ENCODE measurements at regions not wholly inside any gene's neighbourhood (a gene's known extent, or its start where the extent isn't known, plus 50 kb on each side); places are given as distances from the start of the nearest gene placed in this dataset.

- TF ChIP-seq CTCF (IDR thresholded peaks at IDR 0.05 in 8 of 11, conservative IDR thresholded peaks at IDR 0.05 in 3 of 11) (no peak), POLR2A (IDR thresholded peaks at IDR 0.05) (no peak), POLR2AphosphoS5 (IDR thresholded peaks at IDR 0.05) (no peak)
- Histone ChIP-seq H3K4me3 (no peak overlapping the region), H3K4me1 (no peaks in the 10 kb centered on the region), H3K36me3 (no peaks in the 10 kb centered on the region), H3K27me3 (replicated peaks in 1 of 7) (no peaks in the 10 kb centered on the region), H3K9me3 (no peaks in the 10 kb centered on the region), H3K27ac (no peak overlapping the region)
- 88 to 100% (median 92%) methylated on average over 1 of the region's 1 CpG for WGBS, 5 donors
- no peak for DNase-seq
- intact Hi-C loops (cut with DNase I; ENCODE audit: low total_unique reads), result no loop called here
These were observed 50.8 kb upstream of the PRSS1 start for GRCh38 chr7:142698429-142698828.

GRCh38 chr7:142697270-142697669 lies 52.0 kb upstream of the PRSS1 start:
- H3K9me3 ChIP-seq, result no peaks in the 10 kb centered on the region
- H3K4me1 ChIP-seq, result no peaks in the 10 kb centered on the region
- WGBS, 5 donors, result 70 to 82% (median 78%) methylated on average over 4 of the region's 4 CpGs
- no peaks in the 10 kb centered on the region for H3K27me3 ChIP-seq (replicated peaks in 1 of 7)
- H3K36me3 ChIP-seq, result no peaks in the 10 kb centered on the region
- H3K27ac ChIP-seq, result no peak overlapping the region
- TF ChIP-seq POLR2AphosphoS5 (IDR thresholded peaks at IDR 0.05) (no peak), POLR2A (IDR thresholded peaks at IDR 0.05) (no peak)
- intact Hi-C loops (cut with DNase I; ENCODE audit: low total_unique reads), result no loop called here
- DNase-seq, result no peak
- H3K4me3 ChIP-seq, result no peak overlapping the region

- Histone ChIP-seq H3K36me3 (no peaks in the 10 kb centered on the region), H3K4me3 (no peak overlapping the region), H3K4me1 (no peaks in the 10 kb centered on the region), H3K9me3 (no peaks in the 10 kb centered on the region), H3K27ac (no peak overlapping the region), H3K27me3 (replicated peaks in 1 of 7) (no peaks in the 10 kb centered on the region)
- intact Hi-C loops (cut with DNase I; ENCODE audit: low total_unique reads), result no loop called here
- DNase-seq, result no peak
- no peak for TF ChIP-seq CTCF (IDR thresholded peaks at IDR 0.05 in 8 of 11, conservative IDR thresholded peaks at IDR 0.05 in 3 of 11)
- TF ChIP-seq POLR2AphosphoS5 (IDR thresholded peaks at IDR 0.05), result no peak
- TF ChIP-seq POLR2A (IDR thresholded peaks at IDR 0.05), result no peak
These were observed 52.7 kb upstream of the PRSS1 start for GRCh38 chr7:142696456-142697179.

- Histone ChIP-seq H3K27ac (no peak overlapping the region), H3K4me3 (no peak overlapping the region), H3K27me3 (replicated peaks in 1 of 7) (no peaks in the 10 kb centered on the region), H3K4me1 (no peaks in the 10 kb centered on the region), H3K9me3 (no peaks in the 10 kb centered on the region), H3K36me3 (no peaks in the 10 kb centered on the region)
- no peak for DNase-seq
- intact Hi-C loops (cut with DNase I; ENCODE audit: low total_unique reads), result no loop called here
- TF ChIP-seq CTCF (IDR thresholded peaks at IDR 0.05 in 8 of 11, conservative IDR thresholded peaks at IDR 0.05 in 3 of 11) (no peak), POLR2A (IDR thresholded peaks at IDR 0.05) (no peak), POLR2AphosphoS5 (IDR thresholded peaks at IDR 0.05) (no peak)
These were observed 55.4 kb upstream of the PRSS1 start for GRCh38 chr7:142693911-142694310.

Measured in spleen (tissue), 11 donors.